H1 (cell line): ENCODE measurements at regions not wholly inside any gene's neighbourhood (a gene's known extent, or its start where the extent isn't known, plus 50 kb on each side); places are given as distances from the start of the nearest gene placed in this dataset.

Experiments used
- CBX8 ChIP-seq: fragments of 300-800, 300-1000 bp; sonication (generic); IDR thresholded peaks from 2 replicates; pipeline ENCODE4 v1.7.1; 2016; ENCODE audit warnings: low read depth, low read length, borderline replicate concordance
- GTF2F1 ChIP-seq: IDR thresholded peaks from 2 replicates; pipeline ENCODE4 v1.6.1; 2012; ENCODE audit warnings: low read depth, low read length, improper control_type of control experiment, borderline replicate concordance
- RFX5 ChIP-seq: IDR thresholded peaks from 2 replicates; pipeline ENCODE4 v1.6.1; 2011; ENCODE audit warnings: low read depth, low read length, improper control_type of control experiment, borderline replicate concordance
- RNF2 ChIP-seq: fragments of 200-900, 300-1000 bp; sonication (generic); IDR thresholded peaks from 2 replicates; pipeline ENCODE4 v1.7.1; 2016; ENCODE audit warnings: borderline replicate concordance, low read depth, mild to moderate bottlenecking, antibody characterized with exemption, low read length; ENCODE audit not compliant: poor library complexity, severe bottlenecking; ENCODE audit errors: missing control alignments
- RXRA ChIP-seq: IDR thresholded peaks from 2 replicates; pipeline ENCODE4 v1.6.1; 2011; ENCODE audit warnings: low read depth, mild to moderate bottlenecking, low read length, moderate library complexity; ENCODE audit not compliant: insufficient read depth
- SP1 ChIP-seq: IDR thresholded peaks from 2 replicates; pipeline ENCODE4 v1.6.1; 2011; ENCODE audit warnings: low read depth, low read length
- USF2 ChIP-seq: IDR thresholded peaks from 2 replicates; pipeline ENCODE4 v1.6.1; 2011; ENCODE audit warnings: low read length, improper control_type of control experiment

- no peak for TF ChIP-seq CBX8
- no peak for TF ChIP-seq SP1
- no peak for TF ChIP-seq RNF2
- TF ChIP-seq RXRA: no peak
- no peak for TF ChIP-seq RFX5
- TF ChIP-seq GTF2F1: no peak
- no peak for TF ChIP-seq USF2
- TF ChIP-seq, all 59 proteins: peak for 0
Measured at GRCh38 chr22:49527611-49528419, 299.9 kb downstream of the BRD1 start (continued).
